Uterus (tissue), 2 donors: ENCODE measurements at regions not wholly inside any gene's neighbourhood (a gene's known extent, or its start where the extent isn't known, plus 50 kb on each side); places are given as distances from the start of the nearest gene placed in this dataset.

ENCODE experiments used
- POLR2A ChIP-seq, 2 donors: fragments of 450-650 bp; IDR thresholded peaks; one replicate each; pipeline ENCODE4 v1.6.1; 2016; ENCODE audit warnings: antibody characterized with exemption in 2 of 2, mild to moderate bottlenecking in 1 of 2, moderate library complexity in 1 of 2
- TF ChIP-seq, protein P1 (sequence below), 4 experiments: fragments of 200-600 bp in 2 of 4; fragments of 450-650 bp in 2 of 4; sonication (generic) in 2 of 4; IDR thresholded peaks; one replicate each; pipeline ENCODE4 v1.5.1; 2016 to 2019; ENCODE audit warnings: antibody characterized with exemption in 4 of 4, mild to moderate bottlenecking in 2 of 4, moderate library complexity in 1 of 4

DNA sequence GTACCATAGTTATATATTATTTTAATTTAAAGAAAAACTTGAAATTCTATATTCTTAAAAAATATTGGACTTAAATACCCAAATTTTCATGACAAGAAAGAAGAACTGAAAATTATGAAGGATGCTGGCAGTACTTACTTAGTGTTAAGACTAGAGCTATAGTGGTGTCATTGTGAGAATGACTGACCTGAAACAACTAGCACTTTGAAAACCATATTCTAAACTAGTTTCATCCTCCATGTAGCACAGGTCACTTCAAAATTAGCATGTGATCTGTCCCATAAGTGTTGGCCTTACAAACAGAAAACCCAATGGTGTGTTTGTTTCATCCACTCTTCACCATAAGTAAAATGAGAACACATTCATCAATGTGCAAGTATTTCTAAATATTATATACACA, 208.6 kb downstream of the ZIC4 start:
- TF ChIP-seq, protein P1, sequence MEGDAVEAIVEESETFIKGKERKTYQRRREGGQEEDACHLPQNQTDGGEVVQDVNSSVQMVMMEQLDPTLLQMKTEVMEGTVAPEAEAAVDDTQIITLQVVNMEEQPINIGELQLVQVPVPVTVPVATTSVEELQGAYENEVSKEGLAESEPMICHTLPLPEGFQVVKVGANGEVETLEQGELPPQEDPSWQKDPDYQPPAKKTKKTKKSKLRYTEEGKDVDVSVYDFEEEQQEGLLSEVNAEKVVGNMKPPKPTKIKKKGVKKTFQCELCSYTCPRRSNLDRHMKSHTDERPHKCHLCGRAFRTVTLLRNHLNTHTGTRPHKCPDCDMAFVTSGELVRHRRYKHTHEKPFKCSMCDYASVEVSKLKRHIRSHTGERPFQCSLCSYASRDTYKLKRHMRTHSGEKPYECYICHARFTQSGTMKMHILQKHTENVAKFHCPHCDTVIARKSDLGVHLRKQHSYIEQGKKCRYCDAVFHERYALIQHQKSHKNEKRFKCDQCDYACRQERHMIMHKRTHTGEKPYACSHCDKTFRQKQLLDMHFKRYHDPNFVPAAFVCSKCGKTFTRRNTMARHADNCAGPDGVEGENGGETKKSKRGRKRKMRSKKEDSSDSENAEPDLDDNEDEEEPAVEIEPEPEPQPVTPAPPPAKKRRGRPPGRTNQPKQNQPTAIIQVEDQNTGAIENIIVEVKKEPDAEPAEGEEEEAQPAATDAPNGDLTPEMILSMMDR (IDR thresholded peaks at IDR 0.05), result no peak
- TF ChIP-seq POLR2A (IDR thresholded peaks at IDR 0.05), result no peak
